ENCODE measurements at regions not wholly inside any gene's neighbourhood (a gene's known extent, or its start where the extent isn't known, plus 50 kb on each side); places are given as distances from the start of the nearest gene placed in this dataset.

GRCh38 chr9:12882430-12882829 lies 107.6 kb downstream of the LURAP1L start:
- TF ChIP-seq CTCF (IDR thresholded peaks at IDR 0.05) (no peak), POLR2A (IDR thresholded peaks at IDR 0.05) (no peak)
